Trophoblast cell (in vitro differentiated cells and primary cell): ENCODE measurements at regions not wholly inside any gene's neighbourhood (a gene's known extent, or its start where the extent isn't known, plus 50 kb on each side); places are given as distances from the start of the nearest gene placed in this dataset.

Experiments
- DNase-seq, 2 donors: peaks; one replicate each; pipeline ENCODE4 v3.0.0-alpha.2; 2016
- H2AFZ ChIP-seq: 2 replicates; pipeline ENCODE4 v1.6.1; 2013; ENCODE audit warnings: low read length, moderate library complexity, mild to moderate bottlenecking; ENCODE audit not compliant: insufficient read depth, poor library complexity
- H2AK5ac ChIP-seq: 2 replicates; pipeline ENCODE4 v1.6.1; 2013; ENCODE audit warnings: mild to moderate bottlenecking, low read length
- H2BK120ac ChIP-seq: 2 replicates; pipeline ENCODE4 v1.6.1; 2013; ENCODE audit warnings: low read length, mild to moderate bottlenecking, moderate library complexity; ENCODE audit not compliant: insufficient read depth, poor library complexity
- H2BK12ac ChIP-seq: 2 replicates; pipeline ENCODE4 v1.6.1; 2013; ENCODE audit warnings: mild to moderate bottlenecking, low read length, moderate library complexity
- H2BK5ac ChIP-seq: 2 replicates; pipeline ENCODE4 v1.6.1; 2013; ENCODE audit warnings: low read length, low read depth, moderate library complexity, mild to moderate bottlenecking; ENCODE audit not compliant: poor library complexity
- H3K14ac ChIP-seq: 2 replicates; pipeline ENCODE4 v1.6.1; 2013; ENCODE audit warnings: mild to moderate bottlenecking, low read length
- H3K18ac ChIP-seq: 2 replicates; pipeline ENCODE4 v1.6.1; 2013; ENCODE audit warnings: mild to moderate bottlenecking, low read length
- H3K23ac ChIP-seq: 2 replicates; pipeline ENCODE4 v1.6.1; 2013; ENCODE audit warnings: low read length
- H3K27ac ChIP-seq: 2 replicates; pipeline ENCODE4 v1.5.1; 2013; ENCODE audit warnings: low read depth, mild to moderate bottlenecking, inconsistent platforms, low read length, moderate library complexity
- H3K27me3 ChIP-seq: 2 replicates; pipeline ENCODE4 v1.6.1; 2013; ENCODE audit warnings: inconsistent platforms, mild to moderate bottlenecking, low read length, moderate library complexity; ENCODE audit not compliant: insufficient read depth
- H3K36me3 ChIP-seq, 2 experiments: 1 replicate in 1 of 2; 2 replicates in 1 of 2; pipeline ENCODE4 v1.6.1; 2013; ENCODE audit warnings: low read length in 2 of 2, mild to moderate bottlenecking in 2 of 2, moderate library complexity in 1 of 2; ENCODE audit not compliant: insufficient read depth in 2 of 2, control insufficient read depth in 1 of 2
- H3K4ac ChIP-seq: 2 replicates; pipeline ENCODE4 v1.6.1; 2013; ENCODE audit warnings: low read depth, mild to moderate bottlenecking, low read length, moderate library complexity
- H3K4me1 ChIP-seq, 2 experiments: 1 replicate in 1 of 2; 2 replicates in 1 of 2; pipeline ENCODE4 v1.6.1; 2013; ENCODE audit warnings: low read length in 2 of 2, mild to moderate bottlenecking in 2 of 2, moderate library complexity in 1 of 2; ENCODE audit not compliant: insufficient read depth in 2 of 2, control insufficient read depth in 1 of 2
- H3K4me2 ChIP-seq: 2 replicates; pipeline ENCODE4 v1.6.1; 2013; ENCODE audit warnings: inconsistent platforms, mild to moderate bottlenecking, low read length, moderate library complexity
- H3K4me3 ChIP-seq: 2 replicates; pipeline ENCODE4 v1.5.1; 2013; ENCODE audit warnings: mild to moderate bottlenecking, low read depth, low read length, inconsistent platforms
- H3K79me1 ChIP-seq: one replicate; pipeline ENCODE4 v1.6.1; 2013; ENCODE audit warnings: low read length
- H3K79me2 ChIP-seq: 2 replicates; pipeline ENCODE4 v1.6.1; 2013; ENCODE audit warnings: low read length, mild to moderate bottlenecking; ENCODE audit not compliant: control insufficient read depth, insufficient read depth, poor library complexity
- H3K9ac ChIP-seq: 2 replicates; pipeline ENCODE4 v1.6.1; 2013; ENCODE audit warnings: mild to moderate bottlenecking, low read length
- H3K9me3 ChIP-seq: 2 replicates; pipeline ENCODE4 v1.6.1; 2013; ENCODE audit warnings: low read depth, mild to moderate bottlenecking, control low read depth, inconsistent platforms, low read length; ENCODE audit not compliant: insufficient read depth
- H4K12ac ChIP-seq: 2 replicates; pipeline ENCODE4 v1.6.1; 2013; ENCODE audit warnings: low read depth, mild to moderate bottlenecking, low read length, moderate library complexity
- H4K8ac ChIP-seq: 2 replicates; pipeline ENCODE4 v1.6.1; 2013; ENCODE audit warnings: low read depth, mild to moderate bottlenecking, low read length, moderate library complexity
- H4K91ac ChIP-seq: one replicate; pipeline ENCODE4 v1.6.1; 2013; ENCODE audit warnings: low read depth, mild to moderate bottlenecking, low read length, moderate library complexity
- WGBS: extraction: QIAGEN DNeasy Blood & Tissue Kit; methylation state at CpG from one replicate; pipeline ENCODE4 v1.1.7; 2013; ENCODE audit warnings: missing lambda C conversion rate; ENCODE audit not compliant: insufficient read length, insufficient coverage; ENCODE audit errors: extremely low coverage; 5-methylcytosine and 5-hydroxymethylcytosine counted together

- Histone ChIP-seq H3K4me1 (no peaks in the 10 kb centered on the region), H2BK120ac (no peak overlapping the region), H3K23ac (no peak overlapping the region), H3K27ac (no peak overlapping the region), H3K79me2 (no peaks in the 10 kb centered on the region), H3K4me2 (no peak overlapping the region), H3K14ac (no peak overlapping the region), H3K36me3 (no peaks in the 10 kb centered on the region), H2AK5ac (no peak overlapping the region), H2BK5ac (no peak overlapping the region), H4K91ac (no peak overlapping the region), H3K27me3 (no peaks in the 10 kb centered on the region), H3K4ac (no peak overlapping the region), H3K18ac (no peak overlapping the region), H3K9ac (no peak overlapping the region), H3K79me1 (no peaks in the 10 kb centered on the region), H2BK12ac (no peak overlapping the region), H4K12ac (no peak overlapping the region), H3K4me3 (no peak overlapping the region), H3K9me3 (no peaks in the 10 kb centered on the region), H4K8ac (no peak overlapping the region), H2AFZ (no peak overlapping the region)
- WGBS: no CpG with 5 or more reads among the region's 10 CpGs
- no peak for DNase-seq
These were observed 261.1 kb upstream of the ADAMTS16 start for GRCh38 chr5:4879075-4879474.

GRCh38 chr5:4879693-4880303, 260.3 kb upstream of the ADAMTS16 start:
- H3K4ac ChIP-seq: no peak overlapping the region
- no peaks in the 10 kb centered on the region for H3K4me1 ChIP-seq
- H3K9me3 ChIP-seq: no peaks in the 10 kb centered on the region
- no peaks in the 10 kb centered on the region for H3K79me1 ChIP-seq
- H3K23ac ChIP-seq: no peak overlapping the region
- H3K4me3 ChIP-seq: no peak overlapping the region
- no peak overlapping the region for H2BK120ac ChIP-seq
- no peaks in the 10 kb centered on the region for H3K36me3 ChIP-seq
- H3K27me3 ChIP-seq: no peaks in the 10 kb centered on the region
- H2AK5ac ChIP-seq: no peak overlapping the region
- H2BK5ac ChIP-seq: no peak overlapping the region
- no peak overlapping the region for H4K91ac ChIP-seq
- H2AFZ ChIP-seq: no peak overlapping the region
- no peak overlapping the region for H3K14ac ChIP-seq
- no peak overlapping the region for H3K9ac ChIP-seq
- no peaks in the 10 kb centered on the region for H3K79me2 ChIP-seq
- no peak overlapping the region for H4K8ac ChIP-seq
- DNase-seq: peak; percentile 53 to 86
- H4K12ac ChIP-seq: no peak overlapping the region
- no peak overlapping the region for H2BK12ac ChIP-seq
- H3K27ac ChIP-seq: no peak overlapping the region
- H3K18ac ChIP-seq: no peak overlapping the region
- WGBS: no CpG with 5 or more reads among the region's 15 CpGs
- no peak overlapping the region for H3K4me2 ChIP-seq

GRCh38 chr5:4880304-4880741, 259.8 kb upstream of the ADAMTS16 start:
- no CpG with 5 or more reads among the region's 15 CpGs for WGBS

GRCh38 chr5:4881366-4882002, 258.6 kb upstream of the ADAMTS16 start:
- H2AK5ac ChIP-seq: no peak overlapping the region
- H3K4me3 ChIP-seq: no peak overlapping the region
- no peak overlapping the region for H3K9ac ChIP-seq
- H4K8ac ChIP-seq: no peak overlapping the region
- H3K36me3 ChIP-seq: no peaks in the 10 kb centered on the region
- no peak overlapping the region for H3K4me2 ChIP-seq
- no peaks in the 10 kb centered on the region for H3K79me2 ChIP-seq
- no peak overlapping the region for H3K14ac ChIP-seq
- H2BK5ac ChIP-seq: no peak overlapping the region
- no CpG with 5 or more reads among the region's 8 CpGs for WGBS
- no peak overlapping the region for H2AFZ ChIP-seq
- no peak overlapping the region for H3K4ac ChIP-seq
- H3K27ac ChIP-seq: no peak overlapping the region
- H3K9me3 ChIP-seq: no peaks in the 10 kb centered on the region
- no peak overlapping the region for H3K23ac ChIP-seq
- H3K27me3 ChIP-seq: no peaks in the 10 kb centered on the region
- no peak overlapping the region for H3K18ac ChIP-seq
- H2BK12ac ChIP-seq: no peak overlapping the region
- H4K91ac ChIP-seq: no peak overlapping the region
- H3K4me1 ChIP-seq: no peaks in the 10 kb centered on the region
- no peaks in the 10 kb centered on the region for H3K79me1 ChIP-seq
- H2BK120ac ChIP-seq: no peak overlapping the region
- DNase-seq: no peak
- H4K12ac ChIP-seq: no peak overlapping the region

More at GRCh38 chr5:4880304-4880741, 259.8 kb upstream of the ADAMTS16 start:
- H3K23ac ChIP-seq: no peak overlapping the region
- no peak overlapping the region for H2BK12ac ChIP-seq
- H3K9ac ChIP-seq: no peak overlapping the region
- no peaks in the 10 kb centered on the region for H3K4me1 ChIP-seq
- no peaks in the 10 kb centered on the region for H3K27me3 ChIP-seq
- H4K8ac ChIP-seq: no peak overlapping the region
- H3K4me3 ChIP-seq: no peak overlapping the region
- no peaks in the 10 kb centered on the region for H3K79me1 ChIP-seq
- no peak overlapping the region for H3K27ac ChIP-seq
- no peaks in the 10 kb centered on the region for H3K36me3 ChIP-seq
- H3K4ac ChIP-seq: no peak overlapping the region
- no peaks in the 10 kb centered on the region for H3K9me3 ChIP-seq
- H3K4me2 ChIP-seq: no peak overlapping the region
- H2BK120ac ChIP-seq: no peak overlapping the region
- no peak overlapping the region for H4K91ac ChIP-seq
- H2AFZ ChIP-seq: no peak overlapping the region
- no peak overlapping the region for H3K14ac ChIP-seq
- H3K79me2 ChIP-seq: no peaks in the 10 kb centered on the region
- DNase-seq: no peak
- H4K12ac ChIP-seq: no peak overlapping the region
- no peak overlapping the region for H2AK5ac ChIP-seq
- H3K18ac ChIP-seq: no peak overlapping the region
- no peak overlapping the region for H2BK5ac ChIP-seq
